ENCODE measurements at regions not wholly inside any gene's neighbourhood (a gene's known extent, or its start where the extent isn't known, plus 50 kb on each side); places are given as distances from the start of the nearest gene placed in this dataset.
A peak's percentile ranks its signal among the peaks of the same experiment; 100 is the strongest.

DNA sequence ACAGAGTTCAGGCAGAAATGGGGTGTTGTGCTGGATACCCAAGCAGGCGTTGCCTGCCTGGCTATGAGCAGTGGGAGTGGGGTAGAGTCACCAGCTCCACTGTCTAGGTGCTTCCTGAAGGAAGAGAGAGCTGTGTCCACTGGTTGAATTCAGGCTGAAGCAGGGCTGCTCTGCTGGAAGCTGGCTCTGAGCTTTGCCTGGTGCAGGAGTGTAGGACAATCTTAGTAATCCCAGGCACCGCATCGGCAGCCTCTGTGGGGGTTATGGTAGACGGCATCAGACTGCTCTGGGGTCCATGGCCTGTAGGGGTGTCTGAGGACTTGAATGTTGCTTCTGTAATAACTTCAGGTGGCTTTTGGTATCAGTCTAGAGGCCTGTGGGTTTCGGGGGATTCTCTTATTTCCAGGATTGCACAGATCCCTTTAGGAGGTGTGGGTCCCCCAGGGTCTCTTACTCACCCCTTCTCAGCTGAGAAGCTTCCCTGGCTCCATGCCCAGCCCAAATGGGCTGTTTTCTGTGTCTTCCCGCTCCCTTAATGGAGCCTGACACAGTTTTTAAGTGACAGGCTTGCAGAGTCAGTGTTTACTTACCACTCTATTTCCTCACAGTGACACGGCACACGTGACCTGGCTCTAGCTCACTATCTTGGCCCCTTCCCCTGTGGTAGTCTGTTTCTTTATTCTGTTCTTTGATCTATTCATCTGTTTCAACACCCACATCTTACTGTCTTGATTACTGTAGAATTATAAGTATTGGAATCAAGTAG lies 644.3 kb downstream of the CBLN2 start:
- H3K9me3 Mint-ChIP-seq, result peaks cover 1% of the 10 kb centered on the region
- intact Hi-C loops (cut with micrococcal nuclease), result no loop called here
- CTCF ChIA-PET, result interaction anchor here (1.2 kb wide), 1 partner anchor 37 kb away, joined by 4 read pairs; no protein-coding TSS in a partner anchor
- no peak overlapping the region for H3K4me3 Mint-ChIP-seq
- no peak overlapping the region for H3K27ac Mint-ChIP-seq
- no peaks in the 10 kb centered on the region for H3K36me3 Mint-ChIP-seq (ENCODE audit: low read depth)
- H3K27me3 Mint-ChIP-seq (ENCODE audit: low read depth), result no peaks in the 10 kb centered on the region
- H3K4me1 Mint-ChIP-seq (ENCODE audit: low read depth), result no peaks in the 10 kb centered on the region
- DNase-seq, result no peak

DNA sequence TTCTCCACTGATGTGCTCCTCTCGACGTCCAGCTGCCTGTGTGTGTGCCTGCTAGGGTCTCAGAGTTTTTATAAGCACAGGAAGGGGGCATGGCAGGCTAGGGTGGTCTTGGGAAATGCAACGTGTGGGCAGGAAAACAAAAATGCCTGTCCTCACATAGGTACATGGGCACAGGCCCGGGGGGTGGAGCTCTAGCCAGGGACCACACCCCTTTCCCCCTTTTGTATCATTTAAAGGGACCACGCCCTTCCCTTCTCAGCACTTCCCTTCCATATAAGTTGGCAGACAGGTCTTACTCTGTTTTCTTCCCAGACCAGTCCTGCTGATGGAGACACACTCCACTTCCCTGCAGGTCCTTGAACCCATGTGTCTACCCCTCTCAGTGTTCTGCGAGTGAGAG lies 645.0 kb downstream of the CBLN2 start:
- DNase-seq, result no peak
- Mint-ChIP-seq H3K4me3 (no peak overlapping the region), H3K27ac (no peak overlapping the region), H3K27me3 (ENCODE audit: low read depth) (no peaks in the 10 kb centered on the region), H3K4me1 (ENCODE audit: low read depth) (no peaks in the 10 kb centered on the region), H3K9me3 (peaks cover 1% of the 10 kb centered on the region), H3K36me3 (ENCODE audit: low read depth) (no peaks in the 10 kb centered on the region)
- CTCF ChIA-PET, result interaction anchor here (1.2 kb wide), 1 partner anchor 37 kb away, joined by 4 read pairs; no protein-coding TSS in a partner anchor
- intact Hi-C loops (cut with micrococcal nuclease), result no loop called here

DNA sequence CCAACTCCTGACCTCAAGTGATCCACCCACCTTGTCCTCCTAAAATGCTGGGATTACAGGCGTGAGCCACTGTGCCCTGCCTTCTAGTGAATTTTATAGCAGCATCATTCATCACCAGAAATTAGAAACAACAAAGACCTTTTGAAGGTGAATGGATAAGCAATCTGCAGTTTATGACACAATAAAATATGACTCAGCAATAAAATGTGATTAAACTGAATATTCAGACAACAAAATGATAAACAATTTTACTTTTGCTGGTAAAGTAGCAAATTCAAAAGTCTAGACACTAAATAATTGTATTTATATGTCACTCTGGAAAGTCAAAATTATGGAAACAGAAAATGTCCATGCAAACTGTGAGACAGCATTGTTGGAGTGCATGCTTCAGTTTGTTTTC lies 656.6 kb downstream of the CBLN2 start:
- Mint-ChIP-seq H3K36me3 (ENCODE audit: low read depth) (no peaks in the 10 kb centered on the region), H3K4me1 (ENCODE audit: low read depth) (no peaks in the 10 kb centered on the region), H3K27ac (no peak overlapping the region), H3K9me3 (no peaks in the 10 kb centered on the region), H3K27me3 (ENCODE audit: low read depth) (no peaks in the 10 kb centered on the region), H3K4me3 (no peak overlapping the region)
- intact Hi-C loops (cut with micrococcal nuclease), result no loop called here
- CTCF ChIA-PET, result no interaction called here
- no peak for DNase-seq

DNA sequence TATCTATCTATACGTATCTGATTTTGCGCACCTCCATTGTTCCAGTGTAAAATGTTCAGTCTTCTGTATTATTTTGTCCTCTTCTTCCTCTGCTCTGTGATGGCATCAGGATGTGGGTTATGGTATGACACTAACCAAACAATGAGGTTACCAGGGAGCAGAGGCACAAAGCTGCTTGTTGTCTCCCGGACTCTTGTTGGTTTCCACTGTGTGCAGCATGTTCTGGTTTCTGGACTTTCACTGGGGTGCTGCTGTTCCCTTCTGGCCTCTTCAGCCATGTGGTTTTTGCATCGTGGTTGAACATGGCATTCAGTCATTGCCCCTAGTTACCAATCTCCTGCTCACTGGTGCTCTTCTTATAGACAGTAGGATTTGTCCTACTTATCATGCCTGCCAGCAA lies 665.9 kb downstream of the CBLN2 start:
- CTCF ChIA-PET, result no interaction called here
- Mint-ChIP-seq H3K27ac (no peak overlapping the region), H3K27me3 (ENCODE audit: low read depth) (no peaks in the 10 kb centered on the region), H3K4me3 (no peak overlapping the region), H3K4me1 (ENCODE audit: low read depth) (no peaks in the 10 kb centered on the region), H3K36me3 (ENCODE audit: low read depth) (no peaks in the 10 kb centered on the region), H3K9me3 (no peaks in the 10 kb centered on the region)
- DNase-seq, result no peak
- intact Hi-C loops (cut with micrococcal nuclease), result no loop called here

DNA sequence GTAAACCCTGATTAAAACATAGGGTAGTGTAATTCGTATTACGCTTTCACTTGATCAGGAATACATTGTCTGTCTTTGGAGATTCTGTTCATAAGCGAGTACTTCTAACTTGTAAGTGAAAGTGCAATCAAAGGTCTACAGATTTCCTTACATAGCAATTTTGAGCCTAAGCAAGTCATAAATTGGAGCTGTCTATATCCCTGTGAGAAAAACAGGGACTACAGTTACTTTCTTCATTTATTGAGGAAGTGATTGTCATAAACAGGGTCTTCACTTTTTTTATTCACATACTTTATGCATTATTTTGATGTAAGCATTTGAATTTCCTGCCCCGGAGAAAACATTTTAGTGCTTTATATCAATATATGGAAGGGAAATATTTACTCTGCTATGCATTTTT lies 670.4 kb downstream of the CBLN2 start:
- no peaks in the 10 kb centered on the region for H3K36me3 Mint-ChIP-seq (ENCODE audit: low read depth)
- H3K4me1 Mint-ChIP-seq (ENCODE audit: low read depth), result no peaks in the 10 kb centered on the region
- no peak for DNase-seq
- no peak overlapping the region for H3K27ac Mint-ChIP-seq
- H3K9me3 Mint-ChIP-seq, result no peaks in the 10 kb centered on the region
- CTCF ChIA-PET, result no interaction called here
- no peak overlapping the region for H3K4me3 Mint-ChIP-seq
- H3K27me3 Mint-ChIP-seq (ENCODE audit: low read depth), result no peaks in the 10 kb centered on the region
- intact Hi-C loops (cut with micrococcal nuclease), result no loop called here

DNA sequence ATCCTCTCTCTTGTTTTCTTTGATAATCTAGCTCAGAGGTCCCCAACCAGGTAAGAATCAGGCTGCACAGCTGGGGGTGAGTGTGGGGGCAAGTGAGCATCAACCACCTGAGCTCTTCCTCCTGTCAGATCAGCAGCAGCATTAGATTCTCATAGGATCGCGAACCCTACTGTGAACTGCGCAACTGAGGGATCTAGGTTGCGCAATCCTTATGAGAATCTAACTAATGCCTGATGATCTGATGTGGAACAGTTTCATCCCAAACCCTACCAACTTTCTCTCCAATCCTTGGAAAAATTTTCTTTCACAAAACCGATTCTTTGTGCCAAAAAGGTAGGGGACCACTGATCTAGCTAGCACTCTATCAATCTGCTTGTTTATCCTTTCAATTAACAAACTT lies 678.3 kb downstream of the CBLN2 start:
- intact Hi-C loops (cut with micrococcal nuclease), result no loop called here
- Mint-ChIP-seq H3K4me1 (ENCODE audit: low read depth) (no peaks in the 10 kb centered on the region), H3K27ac (no peak overlapping the region), H3K4me3 (no peak overlapping the region), H3K36me3 (ENCODE audit: low read depth) (no peaks in the 10 kb centered on the region), H3K9me3 (no peaks in the 10 kb centered on the region), H3K27me3 (ENCODE audit: low read depth) (no peaks in the 10 kb centered on the region)
- CTCF ChIA-PET, result no interaction called here
- no peak for DNase-seq

DNA sequence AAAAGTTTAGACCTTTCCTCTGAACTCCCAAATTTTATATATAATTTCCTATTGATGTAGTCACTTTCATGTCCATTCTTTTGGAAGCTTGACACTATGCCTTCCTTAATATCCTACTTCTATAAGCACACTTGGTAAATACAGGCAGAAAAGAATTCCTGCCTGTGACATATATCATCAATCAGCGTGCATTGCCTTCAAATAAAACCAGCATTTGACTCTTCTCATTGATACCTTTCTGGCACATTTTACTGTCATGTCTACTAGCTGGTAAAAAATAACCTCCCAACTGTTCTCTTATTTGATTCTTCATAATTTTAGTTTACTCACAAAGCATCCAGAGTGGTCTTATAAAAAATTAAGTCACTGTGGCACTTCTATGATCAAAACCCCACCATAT lies 693.5 kb downstream of the CBLN2 start:
- no peak for DNase-seq
- Mint-ChIP-seq H3K27ac (no peak overlapping the region), H3K36me3 (ENCODE audit: low read depth) (no peaks in the 10 kb centered on the region), H3K4me3 (no peak overlapping the region), H3K9me3 (peaks cover 7% of the 10 kb centered on the region), H3K27me3 (ENCODE audit: low read depth) (no peaks in the 10 kb centered on the region), H3K4me1 (ENCODE audit: low read depth) (no peaks in the 10 kb centered on the region)
- intact Hi-C loops (cut with micrococcal nuclease), result no loop called here
- CTCF ChIA-PET, result no interaction called here

DNA sequence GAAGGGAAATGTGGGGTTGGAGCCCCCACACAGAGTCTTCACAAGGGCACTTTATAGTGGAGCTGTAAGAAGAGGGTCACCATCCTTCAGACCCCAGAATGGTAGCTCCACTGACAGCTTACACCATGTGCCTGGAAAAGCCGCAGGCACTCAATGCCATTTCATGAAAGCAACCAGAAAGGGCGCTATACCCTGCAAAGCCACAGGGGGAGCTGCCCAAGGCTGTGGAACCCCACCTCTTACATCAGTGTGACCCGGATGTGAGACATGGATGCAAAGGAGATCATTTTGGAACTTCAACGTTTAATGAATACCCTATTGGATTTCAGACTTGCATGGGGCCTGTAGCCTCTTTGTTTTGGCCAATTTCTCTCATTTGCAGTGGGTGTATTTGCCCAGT lies 694.7 kb downstream of the CBLN2 start:
- no peak overlapping the region for H3K4me3 Mint-ChIP-seq
- H3K36me3 Mint-ChIP-seq (ENCODE audit: low read depth), result no peaks in the 10 kb centered on the region
- intact Hi-C loops (cut with micrococcal nuclease), result no loop called here
- no peaks in the 10 kb centered on the region for H3K27me3 Mint-ChIP-seq (ENCODE audit: low read depth)
- H3K27ac Mint-ChIP-seq, result no peak overlapping the region
- H3K4me1 Mint-ChIP-seq (ENCODE audit: low read depth), result no peaks in the 10 kb centered on the region
- H3K9me3 Mint-ChIP-seq, result peaks cover 5% of the 10 kb centered on the region
- DNase-seq, result peak; percentile 6
- CTCF ChIA-PET, result no interaction called here

DNA sequence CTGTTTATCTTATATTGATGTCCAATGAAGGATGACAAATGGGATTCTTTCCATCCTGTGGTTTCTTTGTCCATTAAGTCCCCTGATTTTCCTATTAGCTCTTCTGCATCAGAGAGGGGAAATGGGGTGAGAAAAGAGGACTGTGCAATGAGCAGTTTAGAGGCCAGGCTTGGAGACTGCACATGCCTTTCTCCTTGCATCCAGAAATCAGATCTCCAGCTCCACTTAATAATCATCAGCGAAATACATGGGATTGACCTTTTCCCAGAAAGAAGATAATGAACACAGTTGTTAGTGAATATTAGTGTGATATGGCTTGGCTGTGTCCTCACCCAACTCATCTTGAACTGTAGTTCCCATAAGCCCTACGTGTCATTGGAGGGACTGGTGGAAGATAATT lies 697.4 kb downstream of the CBLN2 start:
- DNase-seq, result no peak
- intact Hi-C loops (cut with micrococcal nuclease), result no loop called here
- Mint-ChIP-seq H3K9me3 (peaks cover 5% of the 10 kb centered on the region), H3K27ac (no peak overlapping the region), H3K27me3 (ENCODE audit: low read depth) (no peaks in the 10 kb centered on the region), H3K4me1 (ENCODE audit: low read depth) (no peaks in the 10 kb centered on the region), H3K36me3 (ENCODE audit: low read depth) (no peaks in the 10 kb centered on the region), H3K4me3 (no peak overlapping the region)
- CTCF ChIA-PET, result no interaction called here

DNA sequence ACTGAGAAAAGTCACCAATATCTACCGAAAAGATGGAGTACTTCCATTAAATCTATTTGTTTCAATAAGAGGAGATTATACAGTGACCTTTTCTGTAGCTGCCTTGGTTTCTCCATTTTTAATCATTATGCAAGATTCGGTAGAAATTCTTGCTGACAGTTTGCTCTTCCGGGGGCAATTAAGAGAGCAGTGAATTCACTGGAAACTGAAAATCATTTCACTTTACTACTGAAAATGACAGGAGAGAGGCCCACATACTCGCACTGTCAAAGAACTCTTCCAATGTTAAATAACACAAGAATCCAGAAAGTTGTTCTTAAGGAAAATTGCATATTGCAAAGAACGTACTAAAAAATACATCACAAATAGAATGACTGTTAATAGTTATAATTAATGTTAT lies 699.3 kb downstream of the CBLN2 start:
- CTCF ChIA-PET, result interaction anchor here (0.7 kb wide), 1 partner anchor 712 kb away, joined by 3 read pairs; no protein-coding TSS in a partner anchor
- Mint-ChIP-seq H3K4me1 (ENCODE audit: low read depth) (no peaks in the 10 kb centered on the region), H3K27me3 (ENCODE audit: low read depth) (no peaks in the 10 kb centered on the region), H3K27ac (no peak overlapping the region), H3K36me3 (ENCODE audit: low read depth) (no peaks in the 10 kb centered on the region), H3K4me3 (no peak overlapping the region), H3K9me3 (peaks cover 3% of the 10 kb centered on the region)
- DNase-seq, result no peak
- intact Hi-C loops (cut with micrococcal nuclease), result no loop called here

DNA sequence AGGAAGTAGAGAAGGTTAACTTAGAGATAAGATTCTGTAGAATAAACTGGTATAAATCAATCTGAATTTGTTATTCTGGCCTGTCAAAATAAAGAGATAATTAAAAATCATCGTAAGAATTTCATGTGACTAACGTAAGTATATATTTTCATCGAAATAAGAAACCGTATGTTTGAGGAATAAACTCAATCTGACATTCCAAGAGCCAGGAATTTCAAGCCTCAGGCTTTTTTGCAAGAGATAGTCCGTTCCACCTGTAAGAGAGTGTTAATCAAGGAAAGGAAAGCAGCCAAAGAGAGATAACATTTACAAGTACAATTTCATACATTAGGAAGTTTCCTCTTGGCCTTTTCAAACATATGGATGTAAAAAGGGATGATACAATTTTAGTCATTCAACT lies 701.5 kb downstream of the CBLN2 start:
- intact Hi-C loops (cut with micrococcal nuclease), result no loop called here
- H3K27me3 Mint-ChIP-seq (ENCODE audit: low read depth), result no peaks in the 10 kb centered on the region
- H3K4me3 Mint-ChIP-seq, result no peak overlapping the region
- H3K4me1 Mint-ChIP-seq (ENCODE audit: low read depth), result no peaks in the 10 kb centered on the region
- DNase-seq, result no peak
- H3K27ac Mint-ChIP-seq, result no peak overlapping the region
- H3K9me3 Mint-ChIP-seq, result peaks cover 1% of the 10 kb centered on the region
- H3K36me3 Mint-ChIP-seq (ENCODE audit: low read depth), result no peaks in the 10 kb centered on the region
- CTCF ChIA-PET, result no interaction called here

DNA sequence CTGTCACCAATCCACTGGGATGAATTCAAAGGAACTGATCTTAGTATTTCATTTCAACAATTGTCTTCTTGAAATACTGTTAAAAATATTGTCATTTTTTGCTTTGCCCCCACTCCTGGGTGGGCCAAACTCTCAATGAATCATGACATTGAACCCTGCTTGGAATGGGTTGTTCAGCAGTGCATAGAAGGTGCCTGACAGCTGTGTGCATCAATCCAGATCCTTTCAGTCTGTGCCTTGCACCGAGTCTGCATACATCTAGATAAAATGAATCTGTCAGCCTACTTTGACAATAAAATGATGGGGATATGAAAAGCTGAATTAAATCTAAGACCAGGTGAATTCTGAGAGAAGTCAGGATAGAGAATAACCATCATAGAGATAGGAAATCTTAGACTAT lies 706.6 kb downstream of the CBLN2 start:
- Mint-ChIP-seq H3K9me3 (no peaks in the 10 kb centered on the region), H3K4me1 (ENCODE audit: low read depth) (no peaks in the 10 kb centered on the region), H3K27ac (no peak overlapping the region), H3K27me3 (ENCODE audit: low read depth) (no peaks in the 10 kb centered on the region), H3K36me3 (ENCODE audit: low read depth) (no peaks in the 10 kb centered on the region), H3K4me3 (no peak overlapping the region)
- CTCF ChIA-PET, result no interaction called here
- intact Hi-C loops (cut with micrococcal nuclease), result no loop called here
- no peak for DNase-seq

DNA sequence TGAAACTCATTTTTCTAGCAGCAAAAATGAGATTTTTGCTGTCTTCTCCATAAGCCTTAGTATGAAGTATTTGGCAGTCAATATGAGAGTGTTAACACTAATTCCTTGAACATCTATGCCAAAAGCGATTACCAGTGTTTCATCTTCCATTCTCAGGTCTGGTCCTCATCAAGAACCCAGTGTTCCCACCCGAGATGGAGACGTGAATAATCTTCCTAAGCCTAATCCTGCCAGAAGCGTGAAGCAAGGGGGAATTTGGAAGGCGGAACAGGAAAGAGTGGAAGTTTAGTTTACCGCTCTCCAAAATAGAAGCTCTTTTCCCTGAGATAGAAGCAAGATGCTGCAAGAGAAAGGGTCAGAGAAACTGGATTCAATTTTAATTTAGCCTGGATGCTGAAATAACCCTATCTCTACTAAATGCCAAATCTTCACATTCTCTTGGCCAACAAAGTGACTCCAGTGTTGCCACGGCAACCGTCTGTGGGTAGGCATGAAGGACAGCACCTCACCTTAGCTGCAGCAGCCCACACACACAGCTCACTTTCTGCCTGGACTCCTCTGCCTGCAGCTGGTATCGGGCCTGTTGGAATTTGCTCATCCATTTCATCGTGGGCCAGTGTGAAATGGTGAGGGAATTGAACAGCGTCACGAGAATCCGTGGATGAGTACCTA lies 711.1 kb downstream of the CBLN2 start:
- H3K4me3 Mint-ChIP-seq, result no peak overlapping the region
- H3K9me3 Mint-ChIP-seq, result no peaks in the 10 kb centered on the region
- CTCF ChIA-PET, result no interaction called here
- H3K27ac Mint-ChIP-seq, result no peak overlapping the region
- H3K27me3 Mint-ChIP-seq (ENCODE audit: low read depth), result no peaks in the 10 kb centered on the region
- intact Hi-C loops (cut with micrococcal nuclease), result no loop called here
- no peaks in the 10 kb centered on the region for H3K4me1 Mint-ChIP-seq (ENCODE audit: low read depth)
- H3K36me3 Mint-ChIP-seq (ENCODE audit: low read depth), result no peaks in the 10 kb centered on the region
- DNase-seq, result no peak

All from activated naive CD4-positive, alpha-beta T cell treated with anti-CD3 and anti-CD28 coated beads for 36 hours (primary cell).